ENCODE measurements at regions not wholly inside any gene's neighbourhood (a gene's known extent, or its start where the extent isn't known, plus 50 kb on each side); places are given as distances from the start of the nearest gene placed in this dataset.

GRCh38 chr17:27241346-27241946 is 52.5 kb upstream of the WSB1 start:
- no peak overlapping the region; the same call in 1 of the 2 replicates for H3K27ac ChIP-seq (replicated peaks)
- no peak for TF ChIP-seq POLR2AphosphoS5 (IDR thresholded peaks at IDR 0.05; ENCODE audit: low read depth)
- TF ChIP-seq SPI1 (IDR thresholded peaks at IDR 0.05; ENCODE audit: borderline replicate concordance, low read depth): peak; percentile 48; the same call in 1 of the 2 replicates
- no peaks in the 10 kb centered on the region for H3K27me3 ChIP-seq (ENCODE audit: insufficient read depth, poor library complexity, severe bottlenecking)
- no peak overlapping the region for H3K4me3 ChIP-seq (replicated peaks; ENCODE audit: insufficient read depth, low read length)
- DNase-seq (ENCODE audit: low read depth in 1 of 2, low spot score in 1 of 2): peak in 1 of 2 experiments; percentile 46

GRCh38 chr17:27242951-27243350 is 51.0 kb upstream of the WSB1 start:
- DNase-seq (ENCODE audit: low read depth in 1 of 2, low spot score in 1 of 2): no peak
- Histone ChIP-seq H3K27ac (replicated peaks) (peak overlapping the region; percentile 98), H3K27me3 (ENCODE audit: insufficient read depth, poor library complexity, severe bottlenecking) (no peaks in the 10 kb centered on the region), H3K4me3 (replicated peaks; ENCODE audit: insufficient read depth, low read length) (no peak overlapping the region)
- TF ChIP-seq POLR2AphosphoS5 (IDR thresholded peaks at IDR 0.05; ENCODE audit: low read depth): no peak
- TF ChIP-seq GABPA (IDR thresholded peaks at IDR 0.05; ENCODE audit: low read depth): no peak
- TF ChIP-seq SPI1 (IDR thresholded peaks at IDR 0.05; ENCODE audit: borderline replicate concordance, low read depth): no peak
- no peak for TF ChIP-seq CTCF (IDR thresholded peaks at IDR 0.05; ENCODE audit: insufficient read depth, low read length)

GRCh38 chr17:27244011-27244410 is 49.9 kb upstream of the WSB1 start:
- no peaks in the 10 kb centered on the region for H3K27me3 ChIP-seq (ENCODE audit: insufficient read depth, poor library complexity, severe bottlenecking)
- H3K27ac ChIP-seq (replicated peaks): peak overlapping the region; percentile 98
- TF ChIP-seq SPI1 (IDR thresholded peaks at IDR 0.05; ENCODE audit: borderline replicate concordance, low read depth) (no peak), POLR2AphosphoS5 (IDR thresholded peaks at IDR 0.05; ENCODE audit: low read depth) (no peak), GABPA (IDR thresholded peaks at IDR 0.05; ENCODE audit: low read depth) (no peak), CTCF (IDR thresholded peaks at IDR 0.05; ENCODE audit: insufficient read depth, low read length) (no peak), REST (IDR thresholded peaks at IDR 0.05; ENCODE audit: insufficient replicate concordance, low read depth) (no peak)
- no peak overlapping the region for H3K4me3 ChIP-seq (replicated peaks; ENCODE audit: insufficient read depth, low read length)
- peak in 1 of 2 experiments; percentile 38 for DNase-seq (ENCODE audit: low read depth in 1 of 2, low spot score in 1 of 2)
